HL-60 (cell line): ENCODE measurements at regions not wholly inside any gene's neighbourhood (a gene's known extent, or its start where the extent isn't known, plus 50 kb on each side); places are given as distances from the start of the nearest gene placed in this dataset.

Experiments
- CTCF ChIP-seq: IDR thresholded peaks from one replicate; pipeline ENCODE4 v1.5.1; 2011; ENCODE audit warnings: low read length, control low read depth, inconsistent platforms; ENCODE audit not compliant: insufficient read depth
- POLR2AphosphoS5 ChIP-seq: IDR thresholded peaks from 2 replicates; pipeline ENCODE4 v1.6.1; 2012; ENCODE audit warnings: low read depth
- REST ChIP-seq: IDR thresholded peaks from 2 replicates; pipeline ENCODE4 v1.6.1; 2012; ENCODE audit warnings: low read depth; ENCODE audit not compliant: insufficient replicate concordance

- TF ChIP-seq CTCF (no peak), POLR2AphosphoS5 (no peak), REST (no peak)
Observed at GRCh38 chr11:119889728-119890280, 160.8 kb upstream of the NECTIN1 start.
